GM06990 (cell line): ENCODE measurements at regions not wholly inside any gene's neighbourhood (a gene's known extent, or its start where the extent isn't known, plus 50 kb on each side); places are given as distances from the start of the nearest gene placed in this dataset.
"Not testable (repeated sequence)": the region's sequence is repeated elsewhere in the genome, so short reads cannot be mapped to it uniquely, and the experiment has no call there.

Source experiments
- DNase-seq: peaks from one replicate; pipeline ENCODE4 v3.0.0-alpha.2; 2011; ENCODE audit not compliant: insufficient read length; ENCODE audit errors: extremely low read depth
- H3K27me3 ChIP-seq: replicated peaks from 2 replicates; pipeline ENCODE4 v1.6.0; 2011; ENCODE audit warnings: low read length; ENCODE audit not compliant: control insufficient read depth, insufficient read depth
- H3K36me3 ChIP-seq: 2 replicates; pipeline ENCODE4 v1.5.1; 2011; ENCODE audit warnings: low read length; ENCODE audit not compliant: control insufficient read depth, insufficient read depth
- H3K4me3 ChIP-seq: replicated peaks from 2 replicates; pipeline ENCODE4 v1.5.1; 2011; ENCODE audit warnings: low read depth, mild to moderate bottlenecking, control low read depth, low read length
- CTCF ChIP-seq: IDR thresholded peaks from 2 replicates; pipeline ENCODE4 v1.5.1; 2011; ENCODE audit warnings: low read length, control low read depth, mild to moderate bottlenecking, inconsistent platforms; ENCODE audit not compliant: insufficient read depth, poor library complexity, severe bottlenecking

- Histone ChIP-seq H3K27me3 (no peaks in the 10 kb centered on the region), H3K36me3 (no peaks in the 10 kb centered on the region), H3K4me3 (no peak overlapping the region)
- DNase-seq, result no peak
- no peak for TF ChIP-seq CTCF
These were observed 537.1 kb upstream of the ANO3 start for GRCh38 chr11:25794804-25795203.

- DNase-seq, result no peak
- TF ChIP-seq CTCF, result no peak
- no peaks in the 10 kb centered on the region for H3K36me3 ChIP-seq
- H3K4me3 ChIP-seq, result no peak overlapping the region
- no peaks in the 10 kb centered on the region for H3K27me3 ChIP-seq
These were observed 515.5 kb upstream of the ANO3 start for GRCh38 chr11:25816411-25816810.

- H3K4me3 ChIP-seq, result no peak overlapping the region
These were observed 507.2 kb upstream of the ANO3 start for GRCh38 chr11:25824688-25825087.

GRCh38 chr11:25831485-25831884 is 500.4 kb upstream of the ANO3 start:
- not testable (repeated sequence) for H3K4me3 ChIP-seq, H3K36me3 ChIP-seq, DNase-seq, H3K27me3 ChIP-seq

More at GRCh38 chr11:25824688-25825087, 507.2 kb upstream of the ANO3 start:
- Histone ChIP-seq H3K36me3 (no peaks in the 10 kb centered on the region), H3K27me3 (no peaks in the 10 kb centered on the region)
- TF ChIP-seq CTCF, result no peak
- DNase-seq, result no peak

GRCh38 chr11:25838918-25839625 is 492.9 kb upstream of the ANO3 start:
- DNase-seq, result no peak

GRCh38 chr11:25844811-25845210 is 487.1 kb upstream of the ANO3 start:
- Histone ChIP-seq H3K36me3 (no peaks in the 10 kb centered on the region), H3K4me3 (no peak overlapping the region), H3K27me3 (no peaks in the 10 kb centered on the region)
- no peak for DNase-seq
- no peak for TF ChIP-seq CTCF

More at GRCh38 chr11:25838918-25839625, 492.9 kb upstream of the ANO3 start:
- Histone ChIP-seq H3K36me3 (no peaks in the 10 kb centered on the region), H3K27me3 (no peaks in the 10 kb centered on the region), H3K4me3 (no peak overlapping the region)
- TF ChIP-seq CTCF, result no peak
